ENCODE measurements at regions not wholly inside any gene's neighbourhood (a gene's known extent, or its start where the extent isn't known, plus 50 kb on each side); places are given as distances from the start of the nearest gene placed in this dataset.
A peak's percentile ranks its signal among the peaks of the same experiment; 100 is the strongest.

DNA sequence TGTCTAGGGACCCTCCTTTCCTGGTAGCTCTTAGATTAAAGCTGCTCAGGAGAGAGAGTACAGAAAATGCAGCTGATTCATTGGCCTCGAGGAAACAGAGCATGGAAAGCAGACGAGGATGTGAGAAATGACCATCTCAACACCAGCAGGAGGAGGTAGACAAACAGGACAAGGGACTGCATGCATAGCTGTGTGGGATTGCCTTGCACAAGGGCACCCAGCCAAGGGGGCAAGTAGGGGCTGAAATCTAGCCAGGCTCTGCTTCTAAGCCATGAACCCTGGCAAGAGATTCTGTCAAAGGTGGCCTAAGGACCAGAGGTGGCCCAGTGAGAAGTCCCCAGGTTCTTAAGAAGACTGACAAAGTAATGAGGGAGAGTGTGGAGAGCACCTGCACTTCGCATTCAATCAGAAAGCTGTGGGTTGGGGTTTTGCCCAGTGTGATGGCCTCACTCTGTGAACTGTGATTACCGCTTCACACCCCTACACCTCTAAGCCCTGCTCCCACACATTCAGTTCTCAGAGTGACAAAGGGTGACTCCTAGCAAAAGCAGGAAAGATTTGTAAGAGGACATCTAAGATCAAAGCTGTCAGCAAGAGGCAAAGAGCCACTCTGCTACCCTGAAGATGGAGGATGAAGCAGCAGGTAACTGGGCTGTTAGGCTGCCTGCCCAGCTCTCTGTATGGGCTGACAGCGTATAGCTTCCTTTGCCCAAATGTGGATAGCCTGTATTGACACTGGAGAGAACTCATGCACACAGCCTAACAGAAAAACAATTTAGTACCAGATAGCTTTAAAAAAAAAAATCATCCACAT, 151.3 kb upstream of the PELI1 start:
- TF ChIP-seq, protein P1, sequence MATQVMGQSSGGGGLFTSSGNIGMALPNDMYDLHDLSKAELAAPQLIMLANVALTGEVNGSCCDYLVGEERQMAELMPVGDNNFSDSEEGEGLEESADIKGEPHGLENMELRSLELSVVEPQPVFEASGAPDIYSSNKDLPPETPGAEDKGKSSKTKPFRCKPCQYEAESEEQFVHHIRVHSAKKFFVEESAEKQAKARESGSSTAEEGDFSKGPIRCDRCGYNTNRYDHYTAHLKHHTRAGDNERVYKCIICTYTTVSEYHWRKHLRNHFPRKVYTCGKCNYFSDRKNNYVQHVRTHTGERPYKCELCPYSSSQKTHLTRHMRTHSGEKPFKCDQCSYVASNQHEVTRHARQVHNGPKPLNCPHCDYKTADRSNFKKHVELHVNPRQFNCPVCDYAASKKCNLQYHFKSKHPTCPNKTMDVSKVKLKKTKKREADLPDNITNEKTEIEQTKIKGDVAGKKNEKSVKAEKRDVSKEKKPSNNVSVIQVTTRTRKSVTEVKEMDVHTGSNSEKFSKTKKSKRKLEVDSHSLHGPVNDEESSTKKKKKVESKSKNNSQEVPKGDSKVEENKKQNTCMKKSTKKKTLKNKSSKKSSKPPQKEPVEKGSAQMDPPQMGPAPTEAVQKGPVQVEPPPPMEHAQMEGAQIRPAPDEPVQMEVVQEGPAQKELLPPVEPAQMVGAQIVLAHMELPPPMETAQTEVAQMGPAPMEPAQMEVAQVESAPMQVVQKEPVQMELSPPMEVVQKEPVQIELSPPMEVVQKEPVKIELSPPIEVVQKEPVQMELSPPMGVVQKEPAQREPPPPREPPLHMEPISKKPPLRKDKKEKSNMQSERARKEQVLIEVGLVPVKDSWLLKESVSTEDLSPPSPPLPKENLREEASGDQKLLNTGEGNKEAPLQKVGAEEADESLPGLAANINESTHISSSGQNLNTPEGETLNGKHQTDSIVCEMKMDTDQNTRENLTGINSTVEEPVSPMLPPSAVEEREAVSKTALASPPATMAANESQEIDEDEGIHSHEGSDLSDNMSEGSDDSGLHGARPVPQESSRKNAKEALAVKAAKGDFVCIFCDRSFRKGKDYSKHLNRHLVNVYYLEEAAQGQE (IDR thresholded peaks at IDR 0.05; ENCODE audit: insufficient read depth in 1 of 2, low read depth in 2 of 2, low read length in 2 of 2), result no peak
- TF ChIP-seq POLR2AphosphoS5 (IDR thresholded peaks at IDR 0.05; ENCODE audit: low read depth, low read length) (no peak), TAF1 (IDR thresholded peaks at IDR 0.05; ENCODE audit: borderline replicate concordance, insufficient read depth, low read length) (no peak), FOXP2 (optimal IDR thresholded peaks at IDR 0.05; ENCODE audit: borderline replicate concordance, extremely low read depth, extremely low read length, insufficient read depth) (no peak), SIN3A (IDR thresholded peaks at IDR 0.05; ENCODE audit: borderline replicate concordance, insufficient read depth, low read length) (no peak)

DNA sequence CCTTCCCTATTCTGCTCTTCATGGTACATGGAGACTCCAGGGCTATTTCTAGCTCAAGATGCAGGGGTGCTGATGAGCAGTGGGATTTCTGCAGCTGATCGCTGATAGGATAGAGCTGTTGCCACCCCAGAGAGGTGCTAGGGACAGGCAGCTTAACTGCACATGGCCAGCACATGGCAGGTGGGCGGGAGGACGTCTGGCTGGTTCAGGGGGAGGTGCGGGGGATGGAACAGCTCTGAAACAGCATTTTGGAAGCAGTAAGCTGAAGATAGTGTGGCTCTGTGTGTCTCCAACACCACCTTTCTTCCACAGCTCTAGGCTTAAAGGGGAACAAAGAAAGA, 151.9 kb upstream of the PELI1 start:
- no peak for TF ChIP-seq TAF1 (IDR thresholded peaks at IDR 0.05; ENCODE audit: borderline replicate concordance, insufficient read depth, low read length)
- no peak for TF ChIP-seq POLR2AphosphoS5 (IDR thresholded peaks at IDR 0.05; ENCODE audit: low read depth, low read length)
- TF ChIP-seq SIN3A (IDR thresholded peaks at IDR 0.05; ENCODE audit: borderline replicate concordance, insufficient read depth, low read length), result no peak

DNA sequence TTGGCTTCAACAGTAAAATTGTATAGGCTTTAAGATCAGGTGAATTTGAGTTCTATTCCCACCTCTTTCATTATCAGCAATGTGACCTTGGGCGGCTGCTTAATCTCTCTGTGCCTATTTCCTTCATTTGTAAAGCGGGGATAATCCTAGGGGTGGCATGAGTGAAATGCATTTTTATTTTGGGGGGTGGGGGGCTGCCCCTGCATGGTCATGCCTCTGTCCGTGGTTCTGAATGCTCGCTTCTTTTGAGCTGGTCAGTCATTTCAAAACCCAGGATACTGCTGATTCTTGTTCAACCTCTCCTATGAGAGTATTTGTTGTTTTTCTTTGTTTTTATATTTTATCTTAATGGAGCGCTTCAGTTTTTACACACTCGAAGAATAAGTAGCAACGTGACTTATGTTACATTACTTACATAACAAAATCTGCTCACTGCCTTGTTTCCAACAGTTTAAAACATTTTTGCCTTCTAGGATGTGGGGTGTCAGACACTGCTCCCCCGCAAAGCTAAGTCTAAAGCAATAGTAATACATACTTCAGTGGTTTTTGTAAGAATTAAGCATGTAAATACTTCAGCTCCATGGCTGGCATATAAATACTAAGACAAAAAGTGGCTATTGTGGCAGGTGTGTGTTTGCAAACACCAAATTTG, 152.6 kb upstream of the PELI1 start:
- no peak for TF ChIP-seq FOXP2 (optimal IDR thresholded peaks at IDR 0.05; ENCODE audit: borderline replicate concordance, extremely low read depth, extremely low read length, insufficient read depth)
- TF ChIP-seq, protein P1 (IDR thresholded peaks at IDR 0.05; ENCODE audit: insufficient read depth in 1 of 2, low read depth in 2 of 2, low read length in 2 of 2), result peak; percentile 81 to 95

DNA sequence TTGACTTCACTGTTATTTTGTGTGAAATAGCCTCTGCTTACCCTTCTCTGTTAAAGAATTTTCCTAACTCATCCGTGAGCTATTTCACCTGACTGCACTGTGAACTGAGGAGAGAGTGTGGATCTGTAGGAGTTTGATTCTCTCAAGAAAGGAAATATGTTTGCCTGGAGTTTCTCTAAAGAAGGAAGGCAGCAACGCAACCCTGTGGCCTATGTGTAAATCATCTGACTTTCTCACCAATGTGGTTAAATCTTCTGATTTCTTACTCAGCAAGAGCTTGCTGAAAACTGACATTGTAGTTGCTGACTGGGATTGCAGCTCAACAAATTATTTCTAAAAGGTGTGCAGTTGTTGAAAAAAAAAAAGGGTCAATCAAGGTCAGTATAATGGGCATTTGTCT, 153.9 kb upstream of the PELI1 start:
- TF ChIP-seq POLR2AphosphoS5 (IDR thresholded peaks at IDR 0.05; ENCODE audit: low read depth, low read length), result no peak
- no peak for TF ChIP-seq FOXP2 (optimal IDR thresholded peaks at IDR 0.05; ENCODE audit: borderline replicate concordance, extremely low read depth, extremely low read length, insufficient read depth)
- no peak for TF ChIP-seq TAF1 (IDR thresholded peaks at IDR 0.05; ENCODE audit: borderline replicate concordance, insufficient read depth, low read length)
- TF ChIP-seq, protein P1 (IDR thresholded peaks at IDR 0.05; ENCODE audit: insufficient read depth in 1 of 2, low read depth in 2 of 2, low read length in 2 of 2), result no peak

DNA sequence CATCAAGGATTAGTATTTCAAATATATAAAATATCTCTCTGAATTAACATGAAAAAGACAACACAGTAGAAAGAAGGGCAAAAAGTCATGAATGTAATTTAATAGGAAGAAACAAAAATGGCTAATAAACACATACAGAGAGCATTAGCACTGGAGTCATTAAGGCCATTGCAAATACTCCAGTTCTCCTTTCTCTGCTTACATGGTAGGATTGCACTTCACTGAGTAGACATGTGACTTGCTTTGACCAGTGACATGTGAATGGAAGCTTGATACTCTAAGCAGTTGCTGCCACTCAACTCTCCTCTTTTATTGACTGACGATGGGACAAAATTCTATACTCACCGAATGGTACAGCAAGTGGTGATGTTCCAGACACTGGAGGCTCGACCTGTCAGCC, 153.9 kb upstream of the LGALSL start:
- TF ChIP-seq POLR2AphosphoS5 (IDR thresholded peaks at IDR 0.05; ENCODE audit: low read depth, low read length), result no peak
- no peak for TF ChIP-seq TAF1 (IDR thresholded peaks at IDR 0.05; ENCODE audit: borderline replicate concordance, insufficient read depth, low read length)
- TF ChIP-seq SIN3A (IDR thresholded peaks at IDR 0.05; ENCODE audit: borderline replicate concordance, insufficient read depth, low read length), result no peak
- TF ChIP-seq, protein P1 (IDR thresholded peaks at IDR 0.05; ENCODE audit: insufficient read depth in 1 of 2, low read depth in 2 of 2, low read length in 2 of 2), result no peak
- no peak for TF ChIP-seq FOXP2 (optimal IDR thresholded peaks at IDR 0.05; ENCODE audit: borderline replicate concordance, extremely low read depth, extremely low read length, insufficient read depth)

All from PFSK-1 (cell line).